WTC11 (cell line): ENCODE measurements at regions not wholly inside any gene's neighbourhood (a gene's known extent, or its start where the extent isn't known, plus 50 kb on each side); places are given as distances from the start of the nearest gene placed in this dataset.

Source experiments
- ATAC-seq: fragments of 200-7000 bp; cut with Tn5 transposase; 2 replicates; pipeline ENCODE4 v1.10.0; 2021; ENCODE audit warnings: mild to moderate bottlenecking, moderate library complexity
- CTCF ChIA-PET: fragments of 300-600 bp; sonication (Branson Sonifier 250); formaldehyde crosslinking; loops from one replicate; lab custom pipeline; 2021; ENCODE audit warnings: antibody characterized with exemption; lab: Charles Lee
- POLR2A ChIA-PET: fragments of 350-600 bp; sonication (Branson Sonifier 250); formaldehyde crosslinking; loops from one replicate; lab custom pipeline; 2021; ENCODE audit warnings: antibody characterized with exemption; lab: Charles Lee
- DNase-seq: peaks from one replicate; pipeline ENCODE4 v3.0.0; 2021; ENCODE audit warnings: low spot score
- H3K27ac Mint-ChIP-seq: 2 replicates; pipeline ENCODE4 v1.8.0; 2021; ENCODE audit warnings: mixed read lengths
- H3K27me3 Mint-ChIP-seq: 2 replicates; pipeline ENCODE4 v1.8.0; 2021; ENCODE audit warnings: low read depth, mild to moderate bottlenecking, moderate library complexity, mixed read lengths
- H3K36me3 Mint-ChIP-seq: 2 replicates; pipeline ENCODE4 v1.8.0; 2021; ENCODE audit warnings: mixed read lengths
- H3K4me1 Mint-ChIP-seq: 2 replicates; pipeline ENCODE4 v1.8.0; 2022; ENCODE audit warnings: mixed read lengths
- H3K4me3 Mint-ChIP-seq: 2 replicates; pipeline ENCODE4 v1.8.0; 2021; ENCODE audit warnings: mild to moderate bottlenecking, moderate library complexity, mixed read lengths
- H3K9me3 Mint-ChIP-seq: 2 replicates; pipeline ENCODE4 v1.8.0; 2021; ENCODE audit warnings: mixed read lengths
- ELF4 ChIP-seq: sonication (generic); formaldehyde crosslinking; IDR thresholded peaks from 2 replicates; pipeline ENCODE4 v1.8.1; 2022; ENCODE audit warnings: low read depth, mild to moderate bottlenecking, moderate library complexity, missing genetic modification reagents
- ETV6 ChIP-seq: sonication (generic); formaldehyde crosslinking; IDR thresholded peaks from 2 replicates; pipeline ENCODE4 v1.8.1; 2022; ENCODE audit warnings: mild to moderate bottlenecking, missing genetic modification reagents
- HMGA2 ChIP-seq: fragments of 250-450 bp; sonication (Bioruptor Pico); IDR thresholded peaks from 2 replicates; pipeline ENCODE4 v1.4.0; 2021; ENCODE audit warnings: mild to moderate bottlenecking, moderate library complexity
- IRF2 ChIP-seq: sonication (generic); formaldehyde crosslinking; IDR thresholded peaks from 2 replicates; pipeline ENCODE4 v1.8.0; 2022; ENCODE audit warnings: low read depth, missing genetic modification reagents, borderline replicate concordance
- NFE2L1 ChIP-seq: sonication (generic); formaldehyde crosslinking; IDR thresholded peaks from 2 replicates; pipeline ENCODE4 v1.8.1; 2023; ENCODE audit warnings: missing genetic modification reagents
- SMAD4 ChIP-seq: sonication (generic); formaldehyde crosslinking; IDR thresholded peaks from 2 replicates; pipeline ENCODE4 v1.8.0; 2022; ENCODE audit warnings: mild to moderate bottlenecking, missing genetic modification reagents
- SP1 ChIP-seq: sonication (generic); formaldehyde crosslinking; conservative IDR thresholded peaks from 2 replicates; pipeline ENCODE4 v1.8.1; 2022; ENCODE audit warnings: missing genetic modification reagents
- ZNF232 ChIP-seq: sonication (generic); formaldehyde crosslinking; IDR thresholded peaks from 2 replicates; pipeline ENCODE4 v1.8.0; 2022; ENCODE audit warnings: mild to moderate bottlenecking, missing genetic modification reagents
- ZNF671 ChIP-seq: fragments of 250-450 bp; sonication (Bioruptor Pico); IDR thresholded peaks from 2 replicates; pipeline ENCODE4 v1.8.0; 2021; ENCODE audit warnings: mild to moderate bottlenecking
- TF ChIP-seq, protein P1 (sequence below): sonication (generic); formaldehyde crosslinking; IDR thresholded peaks from 2 replicates; pipeline ENCODE4 v1.8.0; 2022; ENCODE audit warnings: missing genetic modification reagents
- TF ChIP-seq, protein P2 (sequence below): fragments of 250-450 bp; sonication (Bioruptor Pico); IDR thresholded peaks from 2 replicates; pipeline ENCODE4 v1.9.0; 2021; ENCODE audit warnings: mild to moderate bottlenecking
- TF ChIP-seq, protein P3 (sequence below): sonication (generic); formaldehyde crosslinking; IDR thresholded peaks from 2 replicates; pipeline ENCODE4 v1.8.0; 2023; ENCODE audit warnings: missing genetic modification reagents, mild to moderate bottlenecking, borderline replicate concordance
- TF ChIP-seq, protein P4 (sequence below): sonication (generic); formaldehyde crosslinking; IDR thresholded peaks from 2 replicates; pipeline ENCODE4 v1.8.1; 2022; ENCODE audit warnings: low read depth, missing genetic modification reagents, borderline replicate concordance
- TF ChIP-seq, protein P5 (sequence below): sonication (generic); formaldehyde crosslinking; conservative IDR thresholded peaks from 2 replicates; pipeline ENCODE4 v1.8.1; 2022; ENCODE audit warnings: mild to moderate bottlenecking, missing genetic modification reagents
- TF ChIP-seq, protein P6 (sequence below): sonication (generic); formaldehyde crosslinking; IDR thresholded peaks from 2 replicates; pipeline ENCODE4 v1.8.1; 2023; ENCODE audit warnings: mild to moderate bottlenecking, missing genetic modification reagents, borderline replicate concordance

DNA sequence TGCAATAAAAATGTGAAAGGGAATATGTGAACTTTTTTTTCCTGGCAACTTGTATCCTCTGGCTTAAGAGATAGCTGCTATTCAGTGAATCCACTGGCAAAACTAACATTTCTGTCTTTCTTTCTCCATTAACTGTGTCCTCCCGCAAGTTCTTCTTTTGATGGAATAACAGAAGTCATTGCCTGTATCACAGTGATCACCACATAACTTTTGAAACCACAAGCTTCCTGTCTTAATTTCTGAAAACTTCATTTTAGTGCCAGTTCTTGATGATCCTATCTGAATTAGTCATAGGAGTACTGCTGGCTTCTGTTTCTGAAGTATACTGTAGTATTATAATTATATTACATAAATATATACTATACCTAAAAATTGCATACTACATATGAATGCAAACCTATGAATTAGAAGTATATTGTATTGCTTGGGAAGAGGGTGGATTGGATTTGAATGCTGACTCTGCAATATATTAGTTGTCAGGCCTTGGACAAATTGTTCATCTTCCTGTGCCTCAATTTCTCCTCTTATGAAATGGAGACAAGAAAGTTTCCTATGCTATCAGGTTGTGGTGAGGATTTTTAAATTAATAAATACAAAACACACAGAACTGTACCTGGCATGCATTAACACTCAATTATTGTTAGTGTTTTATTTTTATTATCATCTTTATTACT lies 441.6 kb downstream of the CETN3 start:
- ATAC-seq (no peak), DNase-seq (no peak)
- ChIA-PET CTCF (no interaction called here), POLR2A (no interaction called here)
- H3K27ac Mint-ChIP-seq = no peak overlapping the region
- H3K27me3 Mint-ChIP-seq = no peaks in the 10 kb centered on the region
- H3K4me1 Mint-ChIP-seq = peaks cover 2% of the 10 kb centered on the region; the same call in 1 of the 2 replicates
- no peaks in the 10 kb centered on the region for H3K9me3 Mint-ChIP-seq
- H3K4me3 Mint-ChIP-seq = no peak overlapping the region
- H3K36me3 Mint-ChIP-seq = no peaks in the 10 kb centered on the region
- TF ChIP-seq, protein P1, sequence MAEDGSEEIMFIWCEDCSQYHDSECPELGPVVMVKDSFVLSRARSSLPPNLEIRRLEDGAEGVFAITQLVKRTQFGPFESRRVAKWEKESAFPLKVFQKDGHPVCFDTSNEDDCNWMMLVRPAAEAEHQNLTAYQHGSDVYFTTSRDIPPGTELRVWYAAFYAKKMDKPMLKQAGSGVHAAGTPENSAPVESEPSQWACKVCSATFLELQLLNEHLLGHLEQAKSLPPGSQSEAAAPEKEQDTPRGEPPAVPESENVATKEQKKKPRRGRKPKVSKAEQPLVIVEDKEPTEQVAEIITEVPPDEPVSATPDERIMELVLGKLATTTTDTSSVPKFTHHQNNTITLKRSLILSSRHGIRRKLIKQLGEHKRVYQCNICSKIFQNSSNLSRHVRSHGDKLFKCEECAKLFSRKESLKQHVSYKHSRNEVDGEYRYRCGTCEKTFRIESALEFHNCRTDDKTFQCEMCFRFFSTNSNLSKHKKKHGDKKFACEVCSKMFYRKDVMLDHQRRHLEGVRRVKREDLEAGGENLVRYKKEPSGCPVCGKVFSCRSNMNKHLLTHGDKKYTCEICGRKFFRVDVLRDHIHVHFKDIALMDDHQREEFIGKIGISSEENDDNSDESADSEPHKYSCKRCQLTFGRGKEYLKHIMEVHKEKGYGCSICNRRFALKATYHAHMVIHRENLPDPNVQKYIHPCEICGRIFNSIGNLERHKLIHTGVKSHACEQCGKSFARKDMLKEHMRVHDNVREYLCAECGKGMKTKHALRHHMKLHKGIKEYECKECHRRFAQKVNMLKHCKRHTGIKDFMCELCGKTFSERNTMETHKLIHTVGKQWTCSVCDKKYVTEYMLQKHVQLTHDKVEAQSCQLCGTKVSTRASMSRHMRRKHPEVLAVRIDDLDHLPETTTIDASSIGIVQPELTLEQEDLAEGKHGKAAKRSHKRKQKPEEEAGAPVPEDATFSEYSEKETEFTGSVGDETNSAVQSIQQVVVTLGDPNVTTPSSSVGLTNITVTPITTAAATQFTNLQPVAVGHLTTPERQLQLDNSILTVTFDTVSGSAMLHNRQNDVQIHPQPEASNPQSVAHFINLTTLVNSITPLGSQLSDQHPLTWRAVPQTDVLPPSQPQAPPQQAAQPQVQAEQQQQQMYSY = no peak
- no peak for TF ChIP-seq ZNF671 (CRISPR knock-in tag)
- TF ChIP-seq, protein P2, sequence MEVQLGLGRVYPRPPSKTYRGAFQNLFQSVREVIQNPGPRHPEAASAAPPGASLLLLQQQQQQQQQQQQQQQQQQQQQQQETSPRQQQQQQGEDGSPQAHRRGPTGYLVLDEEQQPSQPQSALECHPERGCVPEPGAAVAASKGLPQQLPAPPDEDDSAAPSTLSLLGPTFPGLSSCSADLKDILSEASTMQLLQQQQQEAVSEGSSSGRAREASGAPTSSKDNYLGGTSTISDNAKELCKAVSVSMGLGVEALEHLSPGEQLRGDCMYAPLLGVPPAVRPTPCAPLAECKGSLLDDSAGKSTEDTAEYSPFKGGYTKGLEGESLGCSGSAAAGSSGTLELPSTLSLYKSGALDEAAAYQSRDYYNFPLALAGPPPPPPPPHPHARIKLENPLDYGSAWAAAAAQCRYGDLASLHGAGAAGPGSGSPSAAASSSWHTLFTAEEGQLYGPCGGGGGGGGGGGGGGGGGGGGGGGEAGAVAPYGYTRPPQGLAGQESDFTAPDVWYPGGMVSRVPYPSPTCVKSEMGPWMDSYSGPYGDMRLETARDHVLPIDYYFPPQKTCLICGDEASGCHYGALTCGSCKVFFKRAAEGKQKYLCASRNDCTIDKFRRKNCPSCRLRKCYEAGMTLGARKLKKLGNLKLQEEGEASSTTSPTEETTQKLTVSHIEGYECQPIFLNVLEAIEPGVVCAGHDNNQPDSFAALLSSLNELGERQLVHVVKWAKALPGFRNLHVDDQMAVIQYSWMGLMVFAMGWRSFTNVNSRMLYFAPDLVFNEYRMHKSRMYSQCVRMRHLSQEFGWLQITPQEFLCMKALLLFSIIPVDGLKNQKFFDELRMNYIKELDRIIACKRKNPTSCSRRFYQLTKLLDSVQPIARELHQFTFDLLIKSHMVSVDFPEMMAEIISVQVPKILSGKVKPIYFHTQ (CRISPR knock-in tag) = no peak
- TF ChIP-seq, protein P3, sequence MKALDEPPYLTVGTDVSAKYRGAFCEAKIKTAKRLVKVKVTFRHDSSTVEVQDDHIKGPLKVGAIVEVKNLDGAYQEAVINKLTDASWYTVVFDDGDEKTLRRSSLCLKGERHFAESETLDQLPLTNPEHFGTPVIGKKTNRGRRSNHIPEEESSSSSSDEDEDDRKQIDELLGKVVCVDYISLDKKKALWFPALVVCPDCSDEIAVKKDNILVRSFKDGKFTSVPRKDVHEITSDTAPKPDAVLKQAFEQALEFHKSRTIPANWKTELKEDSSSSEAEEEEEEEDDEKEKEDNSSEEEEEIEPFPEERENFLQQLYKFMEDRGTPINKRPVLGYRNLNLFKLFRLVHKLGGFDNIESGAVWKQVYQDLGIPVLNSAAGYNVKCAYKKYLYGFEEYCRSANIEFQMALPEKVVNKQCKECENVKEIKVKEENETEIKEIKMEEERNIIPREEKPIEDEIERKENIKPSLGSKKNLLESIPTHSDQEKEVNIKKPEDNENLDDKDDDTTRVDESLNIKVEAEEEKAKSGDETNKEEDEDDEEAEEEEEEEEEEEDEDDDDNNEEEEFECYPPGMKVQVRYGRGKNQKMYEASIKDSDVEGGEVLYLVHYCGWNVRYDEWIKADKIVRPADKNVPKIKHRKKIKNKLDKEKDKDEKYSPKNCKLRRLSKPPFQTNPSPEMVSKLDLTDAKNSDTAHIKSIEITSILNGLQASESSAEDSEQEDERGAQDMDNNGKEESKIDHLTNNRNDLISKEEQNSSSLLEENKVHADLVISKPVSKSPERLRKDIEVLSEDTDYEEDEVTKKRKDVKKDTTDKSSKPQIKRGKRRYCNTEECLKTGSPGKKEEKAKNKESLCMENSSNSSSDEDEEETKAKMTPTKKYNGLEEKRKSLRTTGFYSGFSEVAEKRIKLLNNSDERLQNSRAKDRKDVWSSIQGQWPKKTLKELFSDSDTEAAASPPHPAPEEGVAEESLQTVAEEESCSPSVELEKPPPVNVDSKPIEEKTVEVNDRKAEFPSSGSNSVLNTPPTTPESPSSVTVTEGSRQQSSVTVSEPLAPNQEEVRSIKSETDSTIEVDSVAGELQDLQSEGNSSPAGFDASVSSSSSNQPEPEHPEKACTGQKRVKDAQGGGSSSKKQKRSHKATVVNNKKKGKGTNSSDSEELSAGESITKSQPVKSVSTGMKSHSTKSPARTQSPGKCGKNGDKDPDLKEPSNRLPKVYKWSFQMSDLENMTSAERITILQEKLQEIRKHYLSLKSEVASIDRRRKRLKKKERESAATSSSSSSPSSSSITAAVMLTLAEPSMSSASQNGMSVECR (CRISPR knock-in tag) = no peak
- TF ChIP-seq, protein P4, sequence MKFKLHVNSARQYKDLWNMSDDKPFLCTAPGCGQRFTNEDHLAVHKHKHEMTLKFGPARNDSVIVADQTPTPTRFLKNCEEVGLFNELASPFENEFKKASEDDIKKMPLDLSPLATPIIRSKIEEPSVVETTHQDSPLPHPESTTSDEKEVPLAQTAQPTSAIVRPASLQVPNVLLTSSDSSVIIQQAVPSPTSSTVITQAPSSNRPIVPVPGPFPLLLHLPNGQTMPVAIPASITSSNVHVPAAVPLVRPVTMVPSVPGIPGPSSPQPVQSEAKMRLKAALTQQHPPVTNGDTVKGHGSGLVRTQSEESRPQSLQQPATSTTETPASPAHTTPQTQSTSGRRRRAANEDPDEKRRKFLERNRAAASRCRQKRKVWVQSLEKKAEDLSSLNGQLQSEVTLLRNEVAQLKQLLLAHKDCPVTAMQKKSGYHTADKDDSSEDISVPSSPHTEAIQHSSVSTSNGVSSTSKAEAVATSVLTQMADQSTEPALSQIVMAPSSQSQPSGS = no peak
- TF ChIP-seq, protein P5, sequence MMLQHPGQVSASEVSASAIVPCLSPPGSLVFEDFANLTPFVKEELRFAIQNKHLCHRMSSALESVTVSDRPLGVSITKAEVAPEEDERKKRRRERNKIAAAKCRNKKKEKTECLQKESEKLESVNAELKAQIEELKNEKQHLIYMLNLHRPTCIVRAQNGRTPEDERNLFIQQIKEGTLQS (CRISPR knock-in tag) = no peak
- TF ChIP-seq SMAD4 (CRISPR knock-in tag) = no peak
- TF ChIP-seq HMGA2 (CRISPR knock-in tag) = no peak
- no peak for TF ChIP-seq ZNF232
- no peak for TF ChIP-seq ETV6 (CRISPR knock-in tag)
- TF ChIP-seq SP1 (CRISPR knock-in tag) = no peak
- no peak for TF ChIP-seq NFE2L1

DNA sequence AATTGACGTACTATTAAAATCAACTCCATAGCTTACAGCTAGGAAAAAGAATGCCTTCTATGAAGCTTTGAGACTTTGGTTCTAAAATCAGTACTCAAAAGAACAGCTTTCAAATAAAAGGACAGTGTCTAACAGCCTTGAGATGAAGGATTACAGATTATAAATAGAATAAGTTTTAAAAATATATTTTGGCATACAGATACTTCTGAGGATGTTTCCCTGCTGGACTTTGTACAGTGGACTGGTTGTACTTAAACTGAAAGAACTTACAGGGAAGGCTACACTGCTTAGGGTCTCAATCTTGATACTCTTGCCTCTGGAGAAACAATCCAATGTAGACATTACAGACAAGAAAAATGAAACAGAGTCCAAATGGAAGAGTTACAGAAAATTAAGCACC lies 452.7 kb downstream of the CETN3 start:
- Mint-ChIP-seq H3K9me3 (no peaks in the 10 kb centered on the region), H3K4me1 (peaks cover 6% of the 10 kb centered on the region; the same call in 1 of the 2 replicates), H3K27ac (no peak overlapping the region), H3K27me3 (no peaks in the 10 kb centered on the region), H3K4me3 (no peak overlapping the region), H3K36me3 (no peaks in the 10 kb centered on the region)
- ATAC-seq (no peak), DNase-seq (no peak)
- ChIA-PET CTCF (no interaction called here), POLR2A (no interaction called here)
- TF ChIP-seq ELF4 (CRISPR knock-in tag) (no peak), IRF2 (CRISPR knock-in tag) (no peak)
- TF ChIP-seq, protein P6, sequence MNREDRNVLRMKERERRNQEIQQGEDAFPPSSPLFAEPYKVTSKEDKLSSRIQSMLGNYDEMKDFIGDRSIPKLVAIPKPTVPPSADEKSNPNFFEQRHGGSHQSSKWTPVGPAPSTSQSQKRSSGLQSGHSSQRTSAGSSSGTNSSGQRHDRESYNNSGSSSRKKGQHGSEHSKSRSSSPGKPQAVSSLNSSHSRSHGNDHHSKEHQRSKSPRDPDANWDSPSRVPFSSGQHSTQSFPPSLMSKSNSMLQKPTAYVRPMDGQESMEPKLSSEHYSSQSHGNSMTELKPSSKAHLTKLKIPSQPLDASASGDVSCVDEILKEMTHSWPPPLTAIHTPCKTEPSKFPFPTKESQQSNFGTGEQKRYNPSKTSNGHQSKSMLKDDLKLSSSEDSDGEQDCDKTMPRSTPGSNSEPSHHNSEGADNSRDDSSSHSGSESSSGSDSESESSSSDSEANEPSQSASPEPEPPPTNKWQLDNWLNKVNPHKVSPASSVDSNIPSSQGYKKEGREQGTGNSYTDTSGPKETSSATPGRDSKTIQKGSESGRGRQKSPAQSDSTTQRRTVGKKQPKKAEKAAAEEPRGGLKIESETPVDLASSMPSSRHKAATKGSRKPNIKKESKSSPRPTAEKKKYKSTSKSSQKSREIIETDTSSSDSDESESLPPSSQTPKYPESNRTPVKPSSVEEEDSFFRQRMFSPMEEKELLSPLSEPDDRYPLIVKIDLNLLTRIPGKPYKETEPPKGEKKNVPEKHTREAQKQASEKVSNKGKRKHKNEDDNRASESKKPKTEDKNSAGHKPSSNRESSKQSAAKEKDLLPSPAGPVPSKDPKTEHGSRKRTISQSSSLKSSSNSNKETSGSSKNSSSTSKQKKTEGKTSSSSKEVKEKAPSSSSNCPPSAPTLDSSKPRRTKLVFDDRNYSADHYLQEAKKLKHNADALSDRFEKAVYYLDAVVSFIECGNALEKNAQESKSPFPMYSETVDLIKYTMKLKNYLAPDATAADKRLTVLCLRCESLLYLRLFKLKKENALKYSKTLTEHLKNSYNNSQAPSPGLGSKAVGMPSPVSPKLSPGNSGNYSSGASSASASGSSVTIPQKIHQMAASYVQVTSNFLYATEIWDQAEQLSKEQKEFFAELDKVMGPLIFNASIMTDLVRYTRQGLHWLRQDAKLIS (CRISPR knock-in tag) = no peak
